Erythroblast (primary cell): ENCODE measurements at regions not wholly inside any gene's neighbourhood (a gene's known extent, or its start where the extent isn't known, plus 50 kb on each side); places are given as distances from the start of the nearest gene placed in this dataset.

Experiments
- GATA1 ChIP-seq: IDR thresholded peaks from 2 replicates; pipeline ENCODE4 v1.6.1; 2011; ENCODE audit warnings: low read depth, mild to moderate bottlenecking, control low read depth, low read length, moderate library complexity
- POLR2A ChIP-seq: IDR thresholded peaks from 2 replicates; pipeline ENCODE4 v1.6.1; 2011; ENCODE audit warnings: mild to moderate bottlenecking, low read length

- TF ChIP-seq POLR2A, result no peak
- TF ChIP-seq GATA1, result no peak
Measured at GRCh38 chr14:48325486-48325885, 650.1 kb upstream of the MDGA2 start.
